ENCODE measurements at regions not wholly inside any gene's neighbourhood (a gene's known extent, or its start where the extent isn't known, plus 50 kb on each side); places are given as distances from the start of the nearest gene placed in this dataset.

GRCh38 chr18:54750350-54750749, 77.9 kb upstream of the RAB27B start:
- TF ChIP-seq PHF8 (IDR thresholded peaks at IDR 0.05; ENCODE audit: borderline replicate concordance, low read depth) = no peak
- no peak for TF ChIP-seq CBX2 (IDR thresholded peaks at IDR 0.05; ENCODE audit: borderline replicate concordance, low read depth)
- no peak for TF ChIP-seq CTCF (IDR thresholded peaks at IDR 0.05)
- no peak for TF ChIP-seq MAZ (IDR thresholded peaks at IDR 0.05; ENCODE audit: borderline replicate concordance, low read depth, low read length)
- TF ChIP-seq REST (IDR thresholded peaks at IDR 0.05) = no peak
- TF ChIP-seq JUN (IDR thresholded peaks at IDR 0.05) = no peak
- TF ChIP-seq POLR2A (IDR thresholded peaks at IDR 0.05; ENCODE audit: low read length) = no peak
- no peak for TF ChIP-seq RAD21 (conservative IDR thresholded peaks at IDR 0.05 in 1 of 2, IDR thresholded peaks at IDR 0.05 in 1 of 2)
- no peak for TF ChIP-seq GATA3 (IDR thresholded peaks at IDR 0.05; ENCODE audit: borderline replicate concordance)
- no peak for TF ChIP-seq EP300 (IDR thresholded peaks at IDR 0.05)
- no peak for TF ChIP-seq SREBF2 (IDR thresholded peaks at IDR 0.05)
- no peak for TF ChIP-seq RFX5 (IDR thresholded peaks at IDR 0.05)

Measured in A549 (cell line).